SK-N-SH (cell line): ENCODE measurements at regions not wholly inside any gene's neighbourhood (a gene's known extent, or its start where the extent isn't known, plus 50 kb on each side); places are given as distances from the start of the nearest gene placed in this dataset.

Experiments
- CTCF ChIA-PET: fragments of 300-600, 350-600 bp; formaldehyde crosslinking; extraction: SDS; loops from one replicate; lab custom pipeline; 2021; lab: Yijun Ruan, JAX
- POLR2A ChIA-PET: fragments of 350-600 bp; sonication (Branson Sonifier 250); formaldehyde crosslinking; extraction: SDS; loops from one replicate; lab custom pipeline; 2020; ENCODE audit warnings: antibody characterized with exemption, inconsistent platforms; lab: Yijun Ruan, JAX
- DNase-seq: peaks from one replicate; pipeline ENCODE4 v3.0.0; 2012
- H2AFZ ChIP-seq: fragments of 200-600 bp; sonication (generic); 2 replicates; pipeline ENCODE4 v1.8.1; 2016; ENCODE audit warnings: antibody characterized with exemption, mild to moderate bottlenecking, low read depth
- H3F3A ChIP-seq: fragments of 200-600 bp; sonication (generic); replicated peaks from 2 replicates; pipeline ENCODE3; 2016; ENCODE audit warnings: antibody characterized with exemption, mild to moderate bottlenecking; ENCODE audit not compliant: insufficient read depth
- H3K27ac ChIP-seq, 2 experiments: fragments of 200-500 bp in 1 of 2; fragments of 200-600 bp in 1 of 2; sonication (Bioruptor generic) in 1 of 2; sonication (generic), shearing (Covaris generic) in 1 of 2; 2 replicates each; pipeline versions ENCODE4 v1.5.1 to v1.6.1; 2014 to 2016; ENCODE audit warnings: low read depth in 2 of 2, inconsistent platforms in 1 of 2, low read length in 1 of 2, mild to moderate bottlenecking in 1 of 2, mixed read lengths in 1 of 2
- H3K27me3 ChIP-seq: fragments of 200-600 bp; sonication (generic), shearing (Covaris generic); 2 replicates; pipeline ENCODE4 v1.6.1; 2016; ENCODE audit warnings: mixed run types; ENCODE audit not compliant: insufficient read depth
- H3K36me3 ChIP-seq, 2 experiments: fragments of 200-500 bp in 1 of 2; fragments of 200-600 bp in 1 of 2; sonication (Bioruptor generic) in 1 of 2; sonication (generic) in 1 of 2; replicated peaks in 1 of 2; 2 replicates each; pipeline versions ENCODE3 to v1.5.1; 2014 to 2016; ENCODE audit warnings: low read length in 1 of 2, mild to moderate bottlenecking in 1 of 2; ENCODE audit not compliant: insufficient read depth in 2 of 2, control insufficient read depth in 1 of 2
- H3K4me1 ChIP-seq, 2 experiments: fragments of 200-500 bp in 1 of 2; fragments of 200-600 bp in 1 of 2; sonication (Bioruptor generic) in 1 of 2; sonication (generic), shearing (Covaris generic) in 1 of 2; 2 replicates each; pipeline versions ENCODE4 v1.5.1 to v1.6.1; 2014 to 2016; ENCODE audit warnings: low read depth in 1 of 2, low read length in 1 of 2, mixed run types in 1 of 2; ENCODE audit not compliant: insufficient read depth in 2 of 2, control insufficient read depth in 1 of 2
- H3K4me2 ChIP-seq: fragments of 200-600 bp; sonication (generic), shearing (Covaris generic); 2 replicates; pipeline ENCODE4 v1.6.1; 2017; ENCODE audit warnings: mixed run types
- H3K4me3 ChIP-seq, 2 experiments: fragments of 200-500 bp in 1 of 2; fragments of 200-600 bp in 1 of 2; sonication (Bioruptor generic) in 1 of 2; sonication (generic), shearing (Covaris generic) in 1 of 2; 2 replicates each; pipeline versions ENCODE4 v1.5.1 to v1.8.1; 2014 to 2016; ENCODE audit warnings: low read depth in 2 of 2, inconsistent platforms in 1 of 2, low read length in 1 of 2, mild to moderate bottlenecking in 1 of 2, mixed read lengths in 1 of 2, moderate library complexity in 1 of 2
- H3K79me2 ChIP-seq: fragments of 200-600 bp; sonication (generic); 2 replicates; pipeline ENCODE4 v1.8.1; 2017; ENCODE audit warnings: mild to moderate bottlenecking; ENCODE audit not compliant: insufficient read depth
- H3K9ac ChIP-seq: fragments of 200-600 bp; sonication (generic); 2 replicates; pipeline ENCODE4 v1.6.1; 2017; ENCODE audit warnings: mixed run types
- H3K9me2 ChIP-seq: fragments of 200-600 bp; sonication (generic); 2 replicates; pipeline ENCODE4 v1.6.1; 2017; ENCODE audit warnings: mixed run types
- H3K9me3 ChIP-seq: fragments of 200-600 bp; sonication (generic); 2 replicates; pipeline ENCODE4 v1.6.1; 2017; ENCODE audit warnings: mixed run types, mild to moderate bottlenecking, moderate library complexity
- H4K20me1 ChIP-seq: fragments of 200-600 bp; sonication (generic); 2 replicates; pipeline ENCODE4 v1.6.1; 2017; ENCODE audit warnings: mild to moderate bottlenecking, mixed run types; ENCODE audit not compliant: insufficient read depth
- CTCF ChIP-seq: fragments of 200-600 bp; sonication (generic); IDR thresholded peaks from 2 replicates; pipeline ENCODE4 v1.6.1; 2017; ENCODE audit warnings: antibody characterized with exemption, mild to moderate bottlenecking, moderate library complexity
- ELF1 ChIP-seq: IDR thresholded peaks from 2 replicates; pipeline ENCODE4 v1.4.0; 2012
- EP300 ChIP-seq, 2 experiments: IDR thresholded peaks; 2 replicates each; pipeline versions ENCODE4 v1.4.0 to v1.6.1; 2012; ENCODE audit warnings: borderline replicate concordance in 1 of 2, low read depth in 1 of 2, low read length in 1 of 2
- EZH2phosphoT487 ChIP-seq: fragments of 200-600 bp; sonication (generic); IDR thresholded peaks from 2 replicates; pipeline ENCODE4 v1.6.1; 2017; ENCODE audit warnings: low read depth, mixed run types, mild to moderate bottlenecking, antibody characterized with exemption, moderate library complexity, borderline replicate concordance
- FOSL2 ChIP-seq: IDR thresholded peaks from 2 replicates; pipeline ENCODE4 v1.4.0; 2012; ENCODE audit warnings: low read depth, mild to moderate bottlenecking, moderate library complexity, borderline replicate concordance
- FOXJ3 ChIP-seq: sonication (generic); formaldehyde crosslinking; IDR thresholded peaks from 2 replicates; pipeline ENCODE4 v1.5.1; 2020; ENCODE audit warnings: mild to moderate bottlenecking, missing genetic modification reagents
- FOXM1 ChIP-seq: IDR thresholded peaks from 2 replicates; pipeline ENCODE4 v1.4.0; 2012; ENCODE audit warnings: low read depth, mild to moderate bottlenecking
- GABPA ChIP-seq: IDR thresholded peaks from 2 replicates; pipeline ENCODE4 v1.4.0; 2012; ENCODE audit warnings: low read depth, mild to moderate bottlenecking
- IRF3 ChIP-seq: fragments of 150-350 bp; IDR thresholded peaks from 2 replicates; pipeline ENCODE4 v1.6.1; 2016; ENCODE audit warnings: mild to moderate bottlenecking, low read depth, low read length
- JUND ChIP-seq: IDR thresholded peaks from 2 replicates; pipeline ENCODE4 v1.4.0; 2012
- MXI1 ChIP-seq: IDR thresholded peaks from 2 replicates; pipeline ENCODE4 v1.6.1; 2012; ENCODE audit warnings: mild to moderate bottlenecking, low read depth, low read length, improper control_type of control experiment
- NRF1 ChIP-seq: IDR thresholded peaks from 2 replicates; pipeline ENCODE4 v1.6.1; 2012; ENCODE audit warnings: low read depth, mild to moderate bottlenecking, low read length
- PBX3 ChIP-seq: IDR thresholded peaks from 2 replicates; pipeline ENCODE4; 2012
- POLR2AphosphoS5 ChIP-seq: IDR thresholded peaks from 2 replicates; pipeline ENCODE4 v1.6.1; 2012; ENCODE audit warnings: low read depth, low read length
- RCOR1 ChIP-seq: fragments of 150-350 bp; IDR thresholded peaks from 2 replicates; pipeline ENCODE4 v1.6.1; 2017; ENCODE audit warnings: antibody characterized with exemption, low read length
- RFX5 ChIP-seq: IDR thresholded peaks from 2 replicates; pipeline ENCODE4 v1.6.1; 2012; ENCODE audit warnings: mild to moderate bottlenecking, improper control_type of control experiment, low read length
- RXRA ChIP-seq: IDR thresholded peaks from 2 replicates; pipeline ENCODE4 v1.4.0; 2012; ENCODE audit warnings: low read depth, mild to moderate bottlenecking, borderline replicate concordance
- SIN3A ChIP-seq: IDR thresholded peaks from 2 replicates; pipeline ENCODE4 v1.6.1; 2012; ENCODE audit warnings: low read depth, mild to moderate bottlenecking, low read length, moderate library complexity, borderline replicate concordance
- USF2 ChIP-seq: fragments of 150-350 bp; IDR thresholded peaks from 2 replicates; pipeline ENCODE4 v1.6.1; 2017; ENCODE audit warnings: antibody characterized with exemption, low read length, low read depth, borderline replicate concordance
- WGBS: methylation state at CpG from one replicate; pipeline ENCODE4 v1.1.6; 2017; ENCODE audit warnings: low lambda C conversion rate; 5-methylcytosine and 5-hydroxymethylcytosine counted together

GRCh38 chr5:51018423-51018822, 352.0 kb downstream of the PARP8 start:
- no peak overlapping the region for H3K4me3 ChIP-seq
- TF ChIP-seq EP300 (IDR thresholded peaks at IDR 0.05; ENCODE audit: borderline replicate concordance in 1 of 2, low read depth in 1 of 2, low read length in 1 of 2) (no peak), FOXJ3 (CRISPR knock-in tag) (no peak), MXI1 (no peak), EZH2phosphoT487 (no peak), SIN3A (no peak), FOSL2 (no peak)
- no peaks in the 10 kb centered on the region for H3K79me2 ChIP-seq
- DNase-seq = no peak
- H3K9ac ChIP-seq = no peak overlapping the region
- H3K9me2 ChIP-seq = no peaks in the 10 kb centered on the region
- H4K20me1 ChIP-seq = no peaks in the 10 kb centered on the region
- no peaks in the 10 kb centered on the region for H3K9me3 ChIP-seq
- no peak overlapping the region for H3K27ac ChIP-seq
- WGBS = 89% methylated on average over 2 of the region's 2 CpGs
- H3K27me3 ChIP-seq = no peaks in the 10 kb centered on the region
- no peaks in the 10 kb centered on the region for H3K4me1 ChIP-seq
- no peaks in the 10 kb centered on the region for H3F3A ChIP-seq
- H3K4me2 ChIP-seq = no peak overlapping the region
- POLR2A ChIA-PET = no interaction called here
- H3K36me3 ChIP-seq = no peaks in the 10 kb centered on the region
- H2AFZ ChIP-seq = no peak overlapping the region
- CTCF ChIA-PET = no interaction called here

GRCh38 chr5:51024263-51024662, 357.8 kb downstream of the PARP8 start:
- DNase-seq = no peak
- no peaks in the 10 kb centered on the region for H4K20me1 ChIP-seq
- H2AFZ ChIP-seq = no peak overlapping the region
- H3K36me3 ChIP-seq = no peaks in the 10 kb centered on the region
- no peaks in the 10 kb centered on the region for H3K4me1 ChIP-seq
- H3K4me3 ChIP-seq = no peak overlapping the region
- ChIA-PET CTCF (no interaction called here), POLR2A (no interaction called here)
- no peaks in the 10 kb centered on the region for H3K9me2 ChIP-seq
- no peak overlapping the region for H3K27ac ChIP-seq
- no peaks in the 10 kb centered on the region for H3K79me2 ChIP-seq
- no peak overlapping the region for H3K9ac ChIP-seq
- H3F3A ChIP-seq = no peaks in the 10 kb centered on the region
- H3K4me2 ChIP-seq = no peak overlapping the region
- no peaks in the 10 kb centered on the region for H3K27me3 ChIP-seq
- no peaks in the 10 kb centered on the region for H3K9me3 ChIP-seq
- TF ChIP-seq EP300 (IDR thresholded peaks at IDR 0.05; ENCODE audit: borderline replicate concordance in 1 of 2, low read depth in 1 of 2, low read length in 1 of 2) (no peak), POLR2AphosphoS5 (no peak), IRF3 (no peak), SIN3A (no peak)

GRCh38 chr5:51027271-51027670, 356.0 kb upstream of the ISL1 start:
- H3K36me3 ChIP-seq = no peaks in the 10 kb centered on the region
- no peak overlapping the region for H3K9ac ChIP-seq
- H3K4me3 ChIP-seq = no peak overlapping the region
- H3K27ac ChIP-seq = no peak overlapping the region
- H3K9me3 ChIP-seq = no peaks in the 10 kb centered on the region
- H3K9me2 ChIP-seq = no peaks in the 10 kb centered on the region
- no peak overlapping the region for H2AFZ ChIP-seq
- H4K20me1 ChIP-seq = no peaks in the 10 kb centered on the region
- H3K27me3 ChIP-seq = no peaks in the 10 kb centered on the region
- POLR2A ChIA-PET = no interaction called here
- no peak for DNase-seq
- CTCF ChIA-PET = interaction anchor here (1.2 kb wide), 1 partner anchor 37 kb away, joined by 3 read pairs; no protein-coding TSS in a partner anchor
- H3K4me2 ChIP-seq = no peak overlapping the region
- 0% methylated on average over 1 of the region's 1 CpG for WGBS
- no peaks in the 10 kb centered on the region for H3K4me1 ChIP-seq
- no peaks in the 10 kb centered on the region for H3K79me2 ChIP-seq
- H3F3A ChIP-seq = no peaks in the 10 kb centered on the region
- TF ChIP-seq JUND = no peak
- no peak for TF ChIP-seq RFX5
- no peak for TF ChIP-seq RXRA
- TF ChIP-seq CTCF = no peak
- no peak for TF ChIP-seq FOXM1
- TF ChIP-seq GABPA = no peak
- TF ChIP-seq RCOR1 = no peak
- no peak for TF ChIP-seq NRF1
- no peak for TF ChIP-seq ELF1
- no peak for TF ChIP-seq FOSL2
- TF ChIP-seq PBX3 = no peak
- TF ChIP-seq FOXJ3 (CRISPR knock-in tag) = no peak
- TF ChIP-seq USF2 = no peak
